ENCODE measurements at regions not wholly inside any gene's neighbourhood (a gene's known extent, or its start where the extent isn't known, plus 50 kb on each side); places are given as distances from the start of the nearest gene placed in this dataset.

DNA sequence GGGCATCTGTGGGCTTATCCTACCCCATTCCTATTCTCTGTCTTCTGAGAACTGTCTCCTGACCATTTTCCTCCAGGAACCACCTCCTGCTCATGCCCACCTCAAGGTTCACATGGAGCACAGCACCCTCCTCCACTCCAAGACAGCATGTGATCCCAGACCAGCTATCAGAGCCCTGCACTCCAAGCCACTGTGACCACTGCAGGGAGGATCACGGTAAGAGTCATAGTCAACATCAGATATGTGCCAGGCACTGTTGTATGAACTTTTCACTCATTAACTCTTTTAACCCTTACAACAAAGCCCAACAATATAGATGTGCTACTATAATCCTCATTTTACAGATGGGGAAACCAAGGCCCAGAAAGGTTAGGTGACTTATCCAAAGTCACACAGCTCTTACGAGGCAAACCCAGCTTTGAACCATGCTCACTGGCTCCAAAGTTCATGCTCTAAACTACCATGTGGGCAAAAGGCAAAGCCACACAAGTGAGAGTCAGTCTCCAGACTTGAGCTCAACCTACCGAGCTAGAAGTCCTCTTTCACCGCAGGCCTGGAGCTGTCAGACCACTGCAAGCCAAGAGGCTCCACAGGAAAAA lies 115.1 kb upstream of the IQSEC1 start:
- TF ChIP-seq, protein P1, sequence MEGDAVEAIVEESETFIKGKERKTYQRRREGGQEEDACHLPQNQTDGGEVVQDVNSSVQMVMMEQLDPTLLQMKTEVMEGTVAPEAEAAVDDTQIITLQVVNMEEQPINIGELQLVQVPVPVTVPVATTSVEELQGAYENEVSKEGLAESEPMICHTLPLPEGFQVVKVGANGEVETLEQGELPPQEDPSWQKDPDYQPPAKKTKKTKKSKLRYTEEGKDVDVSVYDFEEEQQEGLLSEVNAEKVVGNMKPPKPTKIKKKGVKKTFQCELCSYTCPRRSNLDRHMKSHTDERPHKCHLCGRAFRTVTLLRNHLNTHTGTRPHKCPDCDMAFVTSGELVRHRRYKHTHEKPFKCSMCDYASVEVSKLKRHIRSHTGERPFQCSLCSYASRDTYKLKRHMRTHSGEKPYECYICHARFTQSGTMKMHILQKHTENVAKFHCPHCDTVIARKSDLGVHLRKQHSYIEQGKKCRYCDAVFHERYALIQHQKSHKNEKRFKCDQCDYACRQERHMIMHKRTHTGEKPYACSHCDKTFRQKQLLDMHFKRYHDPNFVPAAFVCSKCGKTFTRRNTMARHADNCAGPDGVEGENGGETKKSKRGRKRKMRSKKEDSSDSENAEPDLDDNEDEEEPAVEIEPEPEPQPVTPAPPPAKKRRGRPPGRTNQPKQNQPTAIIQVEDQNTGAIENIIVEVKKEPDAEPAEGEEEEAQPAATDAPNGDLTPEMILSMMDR (conservative IDR thresholded peaks at IDR 0.05), result no peak
- TF ChIP-seq ZFX (IDR thresholded peaks at IDR 0.05), result no peak
